Kidney (tissue), 13 donors: ENCODE measurements at regions not wholly inside any gene's neighbourhood (a gene's known extent, or its start where the extent isn't known, plus 50 kb on each side); places are given as distances from the start of the nearest gene placed in this dataset.

ENCODE experiments used
- DNase-seq, 5 donors: peaks; one replicate each; pipeline ENCODE4 v3.0.0-alpha.2; 2013 to 2020
- FAIRE-seq: peaks from 2 replicates; lab custom pipeline; 2012; peaks lifted over from hg19 to GRCh38; lab: Jason Lieb, UNC
- H3K27ac ChIP-seq, 2 donors: one replicate each; pipeline ENCODE4 v1.7.0; 2013; ENCODE audit warnings: low read depth in 2 of 2, low read length in 2 of 2, inconsistent platforms in 1 of 2
- H3K27me3 ChIP-seq: one replicate; pipeline ENCODE4 v1.7.1; 2013; ENCODE audit warnings: low read length, inconsistent platforms; ENCODE audit not compliant: control insufficient read depth, insufficient read depth
- H3K36me3 ChIP-seq, 3 donors: one replicate each; pipeline versions ENCODE4 v1.7.0 to v1.7.1; 2013; ENCODE audit warnings: low read length in 3 of 3, control low read depth in 1 of 3, inconsistent platforms in 1 of 3; ENCODE audit not compliant: insufficient read depth in 3 of 3, control insufficient read depth in 2 of 3
- H3K4me1 ChIP-seq, 3 donors: one replicate each; pipeline versions ENCODE4 v1.7.0 to v1.7.1; 2013; ENCODE audit warnings: low read length in 3 of 3, inconsistent platforms in 1 of 3, low read depth in 1 of 3; ENCODE audit not compliant: control insufficient read depth in 2 of 3, insufficient read depth in 2 of 3
- H3K4me3 ChIP-seq, 3 donors: one replicate each; pipeline versions ENCODE4 v1.7.0 to v1.8.1; 2013; ENCODE audit warnings: low read length in 3 of 3, control low read depth in 1 of 3, inconsistent platforms in 1 of 3
- H3K9ac ChIP-seq, 3 donors: one replicate each; pipeline versions ENCODE4 v1.7.0 to v1.7.1; 2013; ENCODE audit warnings: low read length in 3 of 3, control low read depth in 1 of 3, inconsistent platforms in 1 of 3
- H3K9me3 ChIP-seq, 3 donors: one replicate each; pipeline versions ENCODE4 v1.7.0 to v1.7.1; 2013; ENCODE audit warnings: low read length in 3 of 3, control low read depth in 1 of 3, inconsistent platforms in 1 of 3; ENCODE audit not compliant: control insufficient read depth in 2 of 3, insufficient read depth in 1 of 3
- intact Hi-C: fragments of 100-400 bp; cut with DNase I; formaldehyde crosslinking; loops from one replicate; pipeline ENCODE4 v1.11.1; 2022
- TF ChIP-seq, protein P1 (sequence below): IDR thresholded peaks from 3 replicates; pipeline ENCODE4 v1.5.1; 2012; ENCODE audit warnings: mild to moderate bottlenecking, moderate library complexity, borderline replicate concordance; ENCODE audit not compliant: insufficient read depth; ENCODE audit errors: extremely low read depth
- donor health status: control.
- donor health status: control.
- donor health status: control.
- donor health status: control.
- donor health status: control.
- donor health status: DM: yes; HTN: yes; CAD: no.
- donor health status: Normal renal cell carcinoma (clear cell type).

DNA sequence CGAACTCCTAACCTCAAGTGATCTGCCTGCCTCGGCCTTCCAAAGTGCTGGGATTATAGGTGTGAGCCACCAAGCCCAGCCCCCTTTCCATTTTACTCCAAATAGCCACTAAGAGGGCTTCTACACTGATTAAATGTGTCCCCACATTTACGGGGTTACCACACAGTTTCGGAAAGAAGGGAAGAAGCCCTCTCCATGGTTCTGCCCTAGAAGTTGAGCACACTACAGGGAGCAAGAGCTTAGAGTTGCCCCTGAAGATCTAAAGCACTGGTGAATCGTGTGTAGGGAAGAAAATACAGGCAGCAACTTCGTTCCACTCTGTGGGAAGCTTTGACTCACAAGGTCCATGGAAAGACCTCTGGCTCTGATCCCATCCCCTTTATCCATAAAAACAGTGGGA lies 133.0 kb upstream of the PRKCQ start:
- FAIRE-seq (no peak), DNase-seq (no peak)
- TF ChIP-seq, protein P1, sequence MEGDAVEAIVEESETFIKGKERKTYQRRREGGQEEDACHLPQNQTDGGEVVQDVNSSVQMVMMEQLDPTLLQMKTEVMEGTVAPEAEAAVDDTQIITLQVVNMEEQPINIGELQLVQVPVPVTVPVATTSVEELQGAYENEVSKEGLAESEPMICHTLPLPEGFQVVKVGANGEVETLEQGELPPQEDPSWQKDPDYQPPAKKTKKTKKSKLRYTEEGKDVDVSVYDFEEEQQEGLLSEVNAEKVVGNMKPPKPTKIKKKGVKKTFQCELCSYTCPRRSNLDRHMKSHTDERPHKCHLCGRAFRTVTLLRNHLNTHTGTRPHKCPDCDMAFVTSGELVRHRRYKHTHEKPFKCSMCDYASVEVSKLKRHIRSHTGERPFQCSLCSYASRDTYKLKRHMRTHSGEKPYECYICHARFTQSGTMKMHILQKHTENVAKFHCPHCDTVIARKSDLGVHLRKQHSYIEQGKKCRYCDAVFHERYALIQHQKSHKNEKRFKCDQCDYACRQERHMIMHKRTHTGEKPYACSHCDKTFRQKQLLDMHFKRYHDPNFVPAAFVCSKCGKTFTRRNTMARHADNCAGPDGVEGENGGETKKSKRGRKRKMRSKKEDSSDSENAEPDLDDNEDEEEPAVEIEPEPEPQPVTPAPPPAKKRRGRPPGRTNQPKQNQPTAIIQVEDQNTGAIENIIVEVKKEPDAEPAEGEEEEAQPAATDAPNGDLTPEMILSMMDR = no peak
- no peaks in the 10 kb centered on the region for H3K36me3 ChIP-seq
- no peak overlapping the region for H3K27ac ChIP-seq
- H3K9me3 ChIP-seq = no peaks in the 10 kb centered on the region
- intact Hi-C loops = no loop called here
- H3K27me3 ChIP-seq = no peaks in the 10 kb centered on the region
- H3K9ac ChIP-seq = no peak overlapping the region
- no peaks in the 10 kb centered on the region for H3K4me1 ChIP-seq
- H3K4me3 ChIP-seq = no peak overlapping the region

DNA sequence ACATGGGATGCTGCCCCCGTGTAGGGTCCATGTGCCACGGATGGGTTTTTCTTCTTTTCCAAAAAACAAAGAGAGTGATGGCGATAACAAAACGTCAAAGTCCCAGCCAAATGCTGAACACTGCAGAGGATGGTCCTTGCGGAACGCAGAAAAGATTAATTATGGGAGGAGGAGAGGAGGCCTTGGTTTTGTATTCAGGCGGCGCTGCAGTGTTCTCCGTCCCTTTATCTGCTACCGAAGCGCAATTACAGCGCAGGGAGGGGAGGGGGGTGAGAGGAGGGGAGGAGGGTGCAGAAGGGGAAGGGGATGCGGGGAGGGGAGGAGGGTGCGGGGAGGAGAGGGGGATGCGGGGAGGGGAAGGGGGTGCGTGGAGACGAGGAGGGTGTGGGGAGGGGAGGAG lies 131.8 kb upstream of the PRKCQ start:
- TF ChIP-seq, protein P1 = no peak
- no peak for DNase-seq
- Histone ChIP-seq H3K9me3 (no peaks in the 10 kb centered on the region), H3K36me3 (no peaks in the 10 kb centered on the region), H3K4me1 (no peaks in the 10 kb centered on the region), H3K27me3 (no peaks in the 10 kb centered on the region), H3K9ac (no peak overlapping the region), H3K27ac (no peak overlapping the region), H3K4me3 (no peak overlapping the region)
- intact Hi-C loops = no loop called here
- FAIRE-seq = no peak

DNA sequence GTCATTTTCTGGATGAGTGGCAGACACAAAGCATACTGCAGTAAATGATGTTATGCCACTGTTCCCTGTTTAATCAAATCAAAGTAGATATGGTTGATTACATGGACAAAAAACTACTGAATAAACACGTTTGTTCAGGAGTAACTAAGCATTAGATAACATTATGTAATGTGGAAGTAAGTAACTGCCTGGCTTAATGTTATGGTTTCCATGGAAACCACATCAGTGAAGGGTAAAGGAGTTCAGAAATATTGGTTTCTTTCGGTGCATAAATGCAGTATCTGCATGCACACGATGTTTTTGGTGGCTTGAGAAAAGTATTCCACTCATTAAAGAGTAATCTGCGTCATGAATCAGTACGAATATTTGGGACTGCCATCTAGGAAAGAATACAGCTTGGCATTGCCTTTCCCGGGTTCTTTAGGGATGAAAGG lies 131.3 kb upstream of the PRKCQ start:
- no peaks in the 10 kb centered on the region for H3K27me3 ChIP-seq
- H3K4me3 ChIP-seq = no peak overlapping the region
- no peak overlapping the region for H3K27ac ChIP-seq
- intact Hi-C loops = no loop called here
- H3K4me1 ChIP-seq = no peaks in the 10 kb centered on the region
- H3K9me3 ChIP-seq = no peaks in the 10 kb centered on the region
- DNase-seq (no peak), FAIRE-seq (no peak)
- TF ChIP-seq, protein P1 = no peak
- no peak overlapping the region for H3K9ac ChIP-seq
- no peaks in the 10 kb centered on the region for H3K36me3 ChIP-seq

DNA sequence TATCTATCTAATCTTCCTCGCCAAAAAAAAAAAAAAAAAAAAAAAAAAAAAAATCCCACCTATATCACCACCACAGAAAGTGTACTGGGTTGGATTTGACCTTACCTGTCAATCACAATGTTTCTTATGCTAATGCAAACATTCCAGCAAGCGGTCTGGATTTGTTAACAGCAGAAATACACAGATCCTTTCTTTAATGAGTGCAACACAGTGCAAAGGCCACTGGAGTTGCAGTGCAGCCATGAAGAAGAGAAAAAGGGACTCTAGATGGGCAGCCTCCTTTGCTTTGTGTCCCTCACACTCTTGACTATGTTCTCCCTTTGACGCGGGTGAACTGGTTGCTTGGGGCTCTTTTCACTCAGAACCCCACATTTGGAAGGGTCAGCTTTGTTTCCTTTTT lies 127.3 kb upstream of the PRKCQ start:
- Histone ChIP-seq H3K27me3 (no peaks in the 10 kb centered on the region), H3K27ac (no peak overlapping the region), H3K36me3 (no peaks in the 10 kb centered on the region), H3K9me3 (no peaks in the 10 kb centered on the region), H3K4me1 (no peaks in the 10 kb centered on the region), H3K4me3 (no peak overlapping the region), H3K9ac (no peak overlapping the region)
- intact Hi-C loops = no loop called here
- DNase-seq (no peak), FAIRE-seq (no peak)
- TF ChIP-seq, protein P1 = no peak
